DND-41 (cell line): ENCODE measurements at regions not wholly inside any gene's neighbourhood (a gene's known extent, or its start where the extent isn't known, plus 50 kb on each side); places are given as distances from the start of the nearest gene placed in this dataset.

Source experiments
- ATAC-seq: fragments of 200-7000 bp; cut with Tn5 transposase; 3 replicates; pipeline ENCODE4 v1.9.1; 2021; ENCODE audit warnings: low read depth; ENCODE audit not compliant: insufficient read depth
- DNase-seq: peaks from one replicate; pipeline ENCODE4 v3.0.0-alpha.2; 2020
- H2AFZ ChIP-seq: 2 replicates; pipeline ENCODE4 v1.6.0; 2012; ENCODE audit warnings: low read depth, low read length
- H3K27ac ChIP-seq: 2 replicates; pipeline ENCODE4 v1.5.1; 2012; ENCODE audit warnings: low read length, inconsistent platforms
- H3K27me3 ChIP-seq: fragments of 200-600 bp; sonication (generic); 2 replicates; pipeline ENCODE4 v1.6.0; 2012; ENCODE audit warnings: low read length, mild to moderate bottlenecking, inconsistent platforms; ENCODE audit not compliant: insufficient read depth, poor library complexity
- H3K36me3 ChIP-seq: 2 replicates; pipeline ENCODE4 v1.5.1; 2012; ENCODE audit warnings: low read length, inconsistent platforms; ENCODE audit not compliant: insufficient read depth
- H3K4me1 ChIP-seq: 2 replicates; pipeline ENCODE4 v1.5.1; 2012; ENCODE audit warnings: mild to moderate bottlenecking, low read length; ENCODE audit not compliant: insufficient read depth
- H3K4me2 ChIP-seq: 2 replicates; pipeline ENCODE4 v1.6.0; 2012; ENCODE audit warnings: mild to moderate bottlenecking, moderate library complexity, low read length, inconsistent platforms; ENCODE audit not compliant: insufficient read depth
- H3K4me3 ChIP-seq, 2 experiments: fragments of 200-600 bp in 1 of 2; shearing (Covaris generic) in 1 of 2; 2 replicates each; pipeline ENCODE4 v1.5.1; 2012 to 2016; ENCODE audit warnings: inconsistent platforms in 2 of 2, low read length in 2 of 2, mild to moderate bottlenecking in 2 of 2, low read depth in 1 of 2, moderate library complexity in 1 of 2
- H3K79me2 ChIP-seq: 2 replicates; pipeline ENCODE4 v1.6.0; 2012; ENCODE audit warnings: low read length, inconsistent platforms; ENCODE audit not compliant: insufficient read depth
- H3K9ac ChIP-seq: 2 replicates; pipeline ENCODE4 v1.6.0; 2012; ENCODE audit warnings: low read depth, mild to moderate bottlenecking, inconsistent platforms, low read length, moderate library complexity
- H3K9me3 ChIP-seq: 2 replicates; pipeline ENCODE4 v1.5.1; 2012; ENCODE audit warnings: low read length, moderate library complexity, mild to moderate bottlenecking, inconsistent platforms; ENCODE audit not compliant: insufficient read depth, severe bottlenecking
- H4K20me1 ChIP-seq: 2 replicates; pipeline ENCODE4 v1.6.0; 2012; ENCODE audit warnings: low read length; ENCODE audit not compliant: insufficient read depth
- CTCF ChIP-seq: IDR thresholded peaks from 2 replicates; pipeline ENCODE4 v1.5.1; 2012; ENCODE audit warnings: borderline replicate concordance, low read length, moderate library complexity, mild to moderate bottlenecking; ENCODE audit not compliant: poor library complexity, severe bottlenecking; ENCODE audit errors: extremely low read depth
- EZH2 ChIP-seq: IDR thresholded peaks from 3 replicates; pipeline ENCODE4 v1.6.1; 2012; ENCODE audit warnings: borderline replicate concordance, low read depth, mild to moderate bottlenecking, moderate library complexity, low read length, inconsistent platforms; ENCODE audit not compliant: severe bottlenecking

GRCh38 chr9:78879324-78880100, 582.6 kb downstream of the PSAT1 start:
- no peaks in the 10 kb centered on the region for H3K27me3 ChIP-seq
- H3K27ac ChIP-seq: no peak overlapping the region
- H3K9me3 ChIP-seq: no peaks in the 10 kb centered on the region
- H3K36me3 ChIP-seq: no peaks in the 10 kb centered on the region
- no peak for DNase-seq
- no peak overlapping the region for H3K4me2 ChIP-seq
- no peaks in the 10 kb centered on the region for H3K4me1 ChIP-seq
- TF ChIP-seq CTCF: no peak
- TF ChIP-seq EZH2: no peak
- no peak overlapping the region for H3K4me3 ChIP-seq
- H4K20me1 ChIP-seq: no peaks in the 10 kb centered on the region
- no peak for ATAC-seq
- H3K79me2 ChIP-seq: no peaks in the 10 kb centered on the region
- H3K9ac ChIP-seq: no peak overlapping the region
- no peak overlapping the region for H2AFZ ChIP-seq

- no peak overlapping the region for H3K4me2 ChIP-seq
Measured at GRCh38 chr9:78881295-78881694, 584.4 kb downstream of the PSAT1 start.

GRCh38 chr9:78882481-78882880, 585.6 kb downstream of the PSAT1 start:
- Histone ChIP-seq H3K9ac (no peak overlapping the region), H2AFZ (no peak overlapping the region), H4K20me1 (no peaks in the 10 kb centered on the region), H3K4me3 (no peak overlapping the region), H3K79me2 (no peaks in the 10 kb centered on the region), H3K4me2 (no peak overlapping the region), H3K4me1 (no peaks in the 10 kb centered on the region), H3K27me3 (no peaks in the 10 kb centered on the region), H3K27ac (no peak overlapping the region), H3K36me3 (no peaks in the 10 kb centered on the region), H3K9me3 (no peaks in the 10 kb centered on the region)
- no peak for TF ChIP-seq EZH2
- TF ChIP-seq CTCF: no peak
- ATAC-seq: no peak
- DNase-seq: no peak

More at GRCh38 chr9:78881295-78881694, 584.4 kb downstream of the PSAT1 start:
- DNase-seq (no peak), ATAC-seq (no peak)
- TF ChIP-seq EZH2: no peak
- TF ChIP-seq CTCF: no peak
- H3K27ac ChIP-seq: no peak overlapping the region
- H3K27me3 ChIP-seq: no peaks in the 10 kb centered on the region
- no peaks in the 10 kb centered on the region for H3K4me1 ChIP-seq
- H2AFZ ChIP-seq: no peak overlapping the region
- H3K9me3 ChIP-seq: no peaks in the 10 kb centered on the region
- no peak overlapping the region for H3K4me3 ChIP-seq
- H3K79me2 ChIP-seq: no peaks in the 10 kb centered on the region
- no peaks in the 10 kb centered on the region for H4K20me1 ChIP-seq
- H3K36me3 ChIP-seq: no peaks in the 10 kb centered on the region
- H3K9ac ChIP-seq: no peak overlapping the region
